ENCODE measurements at regions not wholly inside any gene's neighbourhood (a gene's known extent, or its start where the extent isn't known, plus 50 kb on each side); places are given as distances from the start of the nearest gene placed in this dataset.

- no peaks in the 10 kb centered on the region for H3K36me3 ChIP-seq
Observed at GRCh38 chr12:105774037-105774436, 364.7 kb downstream of the NUAK1 start.

GRCh38 chr12:105775343-105775742 lies 363.4 kb downstream of the NUAK1 start:
- H3K27me3 ChIP-seq = no peaks in the 10 kb centered on the region
- no peaks in the 10 kb centered on the region for H3K36me3 ChIP-seq
- H3K9me3 ChIP-seq = no peaks in the 10 kb centered on the region
- no peaks in the 10 kb centered on the region for H3K4me1 ChIP-seq
- no peak overlapping the region for H3K4me3 ChIP-seq (ENCODE audit: low read depth, low read length)
- TF ChIP-seq CTCF (IDR thresholded peaks at IDR 0.05; ENCODE audit: low read depth, low read length) = no peak
- DNase-seq = no peak

More at GRCh38 chr12:105774037-105774436, 364.7 kb downstream of the NUAK1 start:
- Histone ChIP-seq H3K4me3 (ENCODE audit: low read depth, low read length) (no peak overlapping the region), H3K4me1 (no peaks in the 10 kb centered on the region), H3K27me3 (no peaks in the 10 kb centered on the region), H3K9me3 (no peaks in the 10 kb centered on the region)
- TF ChIP-seq CTCF (IDR thresholded peaks at IDR 0.05; ENCODE audit: low read depth, low read length) = no peak
- no peak for DNase-seq

- no peak for TF ChIP-seq CTCF (IDR thresholded peaks at IDR 0.05; ENCODE audit: low read depth, low read length)
- Histone ChIP-seq H3K36me3 (no peaks in the 10 kb centered on the region), H3K9me3 (no peaks in the 10 kb centered on the region), H3K4me3 (ENCODE audit: low read depth, low read length) (no peak overlapping the region), H3K27me3 (no peaks in the 10 kb centered on the region), H3K4me1 (no peaks in the 10 kb centered on the region)
- DNase-seq = no peak
Observed at GRCh38 chr12:105783983-105784947, 354.5 kb downstream of the NUAK1 start.

- TF ChIP-seq CTCF (IDR thresholded peaks at IDR 0.05; ENCODE audit: low read depth, low read length) = no peak
- DNase-seq = no peak
Observed at GRCh38 chr12:105793421-105793820, 345.3 kb downstream of the NUAK1 start.

GRCh38 chr12:105798256-105798845 lies 340.4 kb downstream of the NUAK1 start:
- Histone ChIP-seq H3K36me3 (no peaks in the 10 kb centered on the region), H3K4me1 (no peaks in the 10 kb centered on the region), H3K27me3 (no peaks in the 10 kb centered on the region), H3K4me3 (ENCODE audit: low read depth, low read length) (no peak overlapping the region), H3K9me3 (no peaks in the 10 kb centered on the region)
- no peak for DNase-seq
- no peak for TF ChIP-seq CTCF (IDR thresholded peaks at IDR 0.05; ENCODE audit: low read depth, low read length)

More at GRCh38 chr12:105793421-105793820, 345.3 kb downstream of the NUAK1 start:
- Histone ChIP-seq H3K9me3 (no peaks in the 10 kb centered on the region), H3K27me3 (no peaks in the 10 kb centered on the region), H3K36me3 (no peaks in the 10 kb centered on the region), H3K4me1 (no peaks in the 10 kb centered on the region), H3K4me3 (ENCODE audit: low read depth, low read length) (no peak overlapping the region)

GRCh38 chr12:105799103-105799502 lies 339.7 kb downstream of the NUAK1 start:
- Histone ChIP-seq H3K9me3 (no peaks in the 10 kb centered on the region), H3K4me1 (no peaks in the 10 kb centered on the region), H3K36me3 (no peaks in the 10 kb centered on the region), H3K27me3 (no peaks in the 10 kb centered on the region), H3K4me3 (ENCODE audit: low read depth, low read length) (no peak overlapping the region)
- no peak for DNase-seq
- no peak for TF ChIP-seq CTCF (IDR thresholded peaks at IDR 0.05; ENCODE audit: low read depth, low read length)

Data from BE2C (cell line).